CD14-positive monocyte (primary cell): ENCODE measurements at regions not wholly inside any gene's neighbourhood (a gene's known extent, or its start where the extent isn't known, plus 50 kb on each side); places are given as distances from the start of the nearest gene placed in this dataset.

Experiments
- DNase-seq, 3 donors: peaks; one replicate each; pipeline ENCODE4 v3.0.0-alpha.2; 2011 to 2022
- H2AFZ ChIP-seq: 2 replicates; pipeline ENCODE4 v1.6.0; 2012; ENCODE audit warnings: mild to moderate bottlenecking, low read depth, low read length, inconsistent platforms; ENCODE audit not compliant: insufficient read depth, poor library complexity, severe bottlenecking
- H3K27ac ChIP-seq, 2 donors: 1 replicate in 1 of 2; 2 replicates in 1 of 2; pipeline ENCODE4 v1.5.1; 2012 to 2013; ENCODE audit warnings: low read length in 2 of 2, control low read depth in 1 of 2, inconsistent platforms in 1 of 2, low read depth in 1 of 2, mild to moderate bottlenecking in 1 of 2
- H3K27me3 ChIP-seq, 2 donors: one replicate each; pipeline versions ENCODE4 v1.6.0 to v1.6.1; 2011 to 2013; ENCODE audit warnings: low read length in 2 of 2; ENCODE audit not compliant: control insufficient read depth in 2 of 2, insufficient read depth in 2 of 2
- H3K36me3 ChIP-seq, 2 donors: replicated peaks in 1 of 2; 1 replicate in 1 of 2; 2 replicates in 1 of 2; pipeline versions ENCODE4 v1.5.1 to v1.6.1; 2012 to 2013; ENCODE audit warnings: low read length in 2 of 2, control low read depth in 1 of 2, inconsistent platforms in 1 of 2, mild to moderate bottlenecking in 1 of 2; ENCODE audit not compliant: insufficient read depth in 2 of 2, control insufficient read depth in 1 of 2
- H3K4me1 ChIP-seq, 2 donors: 1 replicate in 1 of 2; 2 replicates in 1 of 2; pipeline versions ENCODE4 v1.5.1 to v1.6.1; 2012 to 2013; ENCODE audit warnings: low read length in 2 of 2, control low read depth in 1 of 2, inconsistent platforms in 1 of 2, mild to moderate bottlenecking in 1 of 2, moderate library complexity in 1 of 2; ENCODE audit not compliant: insufficient read depth in 2 of 2, control insufficient read depth in 1 of 2
- H3K4me2 ChIP-seq: replicated peaks from 2 replicates; pipeline ENCODE3; 2012; ENCODE audit warnings: low read length, moderate library complexity, mild to moderate bottlenecking; ENCODE audit not compliant: poor library complexity, severe bottlenecking; ENCODE audit errors: extremely low read depth
- H3K4me3 ChIP-seq, 3 experiments: fragments of 200-600 bp in 1 of 3; sonication (generic) in 1 of 3; replicated peaks in 1 of 3; 1 replicate in 2 of 3; 2 replicates in 1 of 3; pipeline ENCODE4 v1.5.1; 2011 to 2013; ENCODE audit warnings: low read length in 3 of 3, mild to moderate bottlenecking in 3 of 3, control low read depth in 2 of 3, low read depth in 2 of 3, inconsistent platforms in 1 of 3, moderate library complexity in 1 of 3
- H3K79me2 ChIP-seq: 2 replicates; pipeline ENCODE4 v1.6.0; 2012; ENCODE audit warnings: mild to moderate bottlenecking, control low read depth, inconsistent platforms, low read length, moderate library complexity; ENCODE audit not compliant: insufficient read depth
- H3K9ac ChIP-seq: 2 replicates; pipeline ENCODE4 v1.6.0; 2017; ENCODE audit warnings: low read length, mild to moderate bottlenecking; ENCODE audit not compliant: insufficient read depth, poor library complexity, severe bottlenecking
- H3K9me3 ChIP-seq, 2 donors: replicated peaks in 1 of 2; 1 replicate in 1 of 2; 2 replicates in 1 of 2; pipeline versions ENCODE4 v1.5.1 to v1.6.1; 2012 to 2013; ENCODE audit warnings: low read length in 2 of 2, control low read depth in 1 of 2; ENCODE audit not compliant: control insufficient read depth in 1 of 2, insufficient read depth in 1 of 2
- H4K20me1 ChIP-seq: 2 replicates; pipeline ENCODE4 v1.6.0; 2012; ENCODE audit warnings: mild to moderate bottlenecking, low read length, control low read depth, moderate library complexity; ENCODE audit not compliant: insufficient read depth
- H3K27ac Mint-ChIP-seq, 7 donors: one replicate each; pipeline ENCODE4 v1.8.0; 2020; ENCODE audit warnings: mild to moderate bottlenecking in 7 of 7, mixed read lengths in 7 of 7, moderate library complexity in 6 of 7, inconsistent platforms in 2 of 7
- H3K27me3 Mint-ChIP-seq, 3 donors: one replicate each; pipeline ENCODE4 v1.8.0; 2021 to 2022; ENCODE audit warnings: low read depth in 3 of 3, mild to moderate bottlenecking in 3 of 3, mixed read lengths in 3 of 3, moderate library complexity in 3 of 3, inconsistent platforms in 1 of 3
- H3K36me3 Mint-ChIP-seq, 2 donors: one replicate each; pipeline ENCODE4 v1.8.0; 2020; ENCODE audit warnings: mixed read lengths in 2 of 2, inconsistent platforms in 1 of 2, mild to moderate bottlenecking in 1 of 2
- H3K4me1 Mint-ChIP-seq: one replicate; pipeline ENCODE4 v1.8.0; 2020; ENCODE audit warnings: mild to moderate bottlenecking, mixed read lengths
- H3K4me3 Mint-ChIP-seq, 2 donors: one replicate each; pipeline ENCODE4 v1.8.0; 2020; ENCODE audit warnings: mild to moderate bottlenecking in 2 of 2, mixed read lengths in 2 of 2, moderate library complexity in 1 of 2
- H3K9me3 Mint-ChIP-seq, 7 donors: one replicate each; pipeline ENCODE4 v1.8.0; 2020 to 2022; ENCODE audit warnings: mixed read lengths in 7 of 7, mild to moderate bottlenecking in 6 of 7, moderate library complexity in 6 of 7, inconsistent platforms in 2 of 7
- WGBS: methylation state at CpG from one replicate; pipeline ENCODE4 v1.1.5; 2013; ENCODE audit warnings: missing lambda C conversion rate; ENCODE audit not compliant: insufficient coverage; 5-methylcytosine and 5-hydroxymethylcytosine counted together
- intact Hi-C, 2 donors: fragments of 100-400 bp; cut with micrococcal nuclease; formaldehyde crosslinking; loops; one replicate each; pipeline versions ENCODE4 v1.15.0 to v1.15.1; 2023
- TF ChIP-seq, protein P1 (sequence below): fragments of 200-600 bp; IDR thresholded peaks from one replicate; pipeline ENCODE4 v1.8.0; 2022; ENCODE audit warnings: antibody characterized with exemption, mild to moderate bottlenecking

GRCh38 chr15:26460165-26460564 is 312.7 kb downstream of the GABRB3 start:
- no peaks in the 10 kb centered on the region for H3K79me2 ChIP-seq
- H3K9ac ChIP-seq, result no peak overlapping the region
- Mint-ChIP-seq H3K27me3 (no peaks in the 10 kb centered on the region), H3K4me3 (no peak overlapping the region), H3K9me3 (peaks cover 24 to 55% (median 43%) of the 10 kb centered on the region in 7 donors), H3K27ac (no peak overlapping the region), H3K4me1 (no peaks in the 10 kb centered on the region), H3K36me3 (no peaks in the 10 kb centered on the region)
- no peak for DNase-seq
- no peak overlapping the region for H3K27ac ChIP-seq
- whole genome bisulfite sequencing, result no CpG with 5 or more reads among the region's 2 CpGs
- H3K4me1 ChIP-seq, result no peaks in the 10 kb centered on the region
- no peaks in the 10 kb centered on the region for H3K27me3 ChIP-seq
- no peaks in the 10 kb centered on the region for H3K36me3 ChIP-seq
- no peak overlapping the region for H3K4me3 ChIP-seq
- intact Hi-C loops, result no loop called here
- peaks cover 58 to 77% of the 10 kb centered on the region in 2 donors for H3K9me3 ChIP-seq
- H4K20me1 ChIP-seq, result no peaks in the 10 kb centered on the region
- no peak overlapping the region for H2AFZ ChIP-seq
- H3K4me2 ChIP-seq, result no peak overlapping the region
- TF ChIP-seq, protein P1, sequence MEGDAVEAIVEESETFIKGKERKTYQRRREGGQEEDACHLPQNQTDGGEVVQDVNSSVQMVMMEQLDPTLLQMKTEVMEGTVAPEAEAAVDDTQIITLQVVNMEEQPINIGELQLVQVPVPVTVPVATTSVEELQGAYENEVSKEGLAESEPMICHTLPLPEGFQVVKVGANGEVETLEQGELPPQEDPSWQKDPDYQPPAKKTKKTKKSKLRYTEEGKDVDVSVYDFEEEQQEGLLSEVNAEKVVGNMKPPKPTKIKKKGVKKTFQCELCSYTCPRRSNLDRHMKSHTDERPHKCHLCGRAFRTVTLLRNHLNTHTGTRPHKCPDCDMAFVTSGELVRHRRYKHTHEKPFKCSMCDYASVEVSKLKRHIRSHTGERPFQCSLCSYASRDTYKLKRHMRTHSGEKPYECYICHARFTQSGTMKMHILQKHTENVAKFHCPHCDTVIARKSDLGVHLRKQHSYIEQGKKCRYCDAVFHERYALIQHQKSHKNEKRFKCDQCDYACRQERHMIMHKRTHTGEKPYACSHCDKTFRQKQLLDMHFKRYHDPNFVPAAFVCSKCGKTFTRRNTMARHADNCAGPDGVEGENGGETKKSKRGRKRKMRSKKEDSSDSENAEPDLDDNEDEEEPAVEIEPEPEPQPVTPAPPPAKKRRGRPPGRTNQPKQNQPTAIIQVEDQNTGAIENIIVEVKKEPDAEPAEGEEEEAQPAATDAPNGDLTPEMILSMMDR, result no peak

- H3K4me3 Mint-ChIP-seq, result no peak overlapping the region
- peaks cover 15 to 46% (median 31%) of the 10 kb centered on the region in 7 donors for H3K9me3 Mint-ChIP-seq
- H3K9me3 ChIP-seq, result peaks cover 60 to 84% of the 10 kb centered on the region in 2 donors
- TF ChIP-seq, protein P1, result no peak
- no peak overlapping the region for H3K4me3 ChIP-seq
- no peaks in the 10 kb centered on the region for H3K36me3 ChIP-seq
- H3K27ac ChIP-seq, result no peak overlapping the region
- H3K79me2 ChIP-seq, result no peaks in the 10 kb centered on the region
- H3K27ac Mint-ChIP-seq, result no peak overlapping the region
- H3K4me1 Mint-ChIP-seq, result no peaks in the 10 kb centered on the region
- intact Hi-C loops, result no loop called here
- DNase-seq, result no peak
- H3K36me3 Mint-ChIP-seq, result no peaks in the 10 kb centered on the region
- no peaks in the 10 kb centered on the region for H4K20me1 ChIP-seq
- no peak overlapping the region for H3K4me2 ChIP-seq
- no peaks in the 10 kb centered on the region for H3K27me3 ChIP-seq
- WGBS, result no CpG with 5 or more reads among the region's 2 CpGs
- no peak overlapping the region for H3K9ac ChIP-seq
- H3K27me3 Mint-ChIP-seq, result no peaks in the 10 kb centered on the region
- no peaks in the 10 kb centered on the region for H3K4me1 ChIP-seq
- H2AFZ ChIP-seq, result no peak overlapping the region
Measured at GRCh38 chr15:26455828-26456227, 317.0 kb downstream of the GABRB3 start.
